ENCODE measurements at regions not wholly inside any gene's neighbourhood (a gene's known extent, or its start where the extent isn't known, plus 50 kb on each side); places are given as distances from the start of the nearest gene placed in this dataset.

GRCh38 chr1:231099311-231099710 lies 59.3 kb upstream of the FAM89A start:
- Mint-ChIP-seq H3K9me3 (peaks cover 0 to 4% (median 0%) of the 10 kb centered on the region in 7 donors), H3K4me3 (no peak overlapping the region), H3K27me3 (peaks cover 28% of the 10 kb centered on the region), H3K4me1 (no peaks in the 10 kb centered on the region), H3K27ac (no peak overlapping the region), H3K36me3 (no peaks in the 10 kb centered on the region)
- Histone ChIP-seq H3K4me1 (ENCODE audit: control insufficient read depth, insufficient read depth, low read length, poor library complexity, severe bottlenecking) (no peaks in the 10 kb centered on the region), H3K9me3 (ENCODE audit: control insufficient read depth in 2 of 2, low read length in 2 of 2) (no peaks in the 10 kb centered on the region), H3K36me3 (ENCODE audit: control insufficient read depth, insufficient read depth, low read length) (no peaks in the 10 kb centered on the region), H3K27ac (ENCODE audit: insufficient read depth, low read length, poor library complexity, severe bottlenecking) (no peak overlapping the region), H3K4me3 (ENCODE audit: low read depth, low read length) (no peak overlapping the region), H3K27me3 (ENCODE audit: control insufficient read depth, insufficient read depth, low read length) (no peaks in the 10 kb centered on the region)
- no peak for ATAC-seq (ENCODE audit: low read depth in 2 of 2)
- DNase-seq: no peak

DNA sequence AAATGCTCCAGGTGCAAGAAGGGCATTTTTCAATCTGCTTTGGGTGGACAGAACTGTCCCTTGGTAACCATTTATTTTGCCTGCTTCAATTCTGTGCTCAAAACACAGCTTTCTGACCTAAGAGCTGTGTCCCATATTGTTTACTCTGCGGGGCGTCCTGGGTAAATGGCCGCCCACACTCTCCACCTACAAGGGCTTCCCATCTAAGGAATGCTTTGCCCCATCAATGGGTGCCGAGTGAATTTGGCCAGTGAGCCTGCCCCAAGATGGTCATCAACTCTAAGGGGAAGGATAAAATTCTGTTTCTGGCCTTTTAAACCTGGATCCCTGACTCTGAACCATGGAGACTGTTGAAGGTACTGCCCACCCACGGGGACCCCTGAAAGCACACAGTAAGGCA lies 55.5 kb upstream of the FAM89A start:
- Histone ChIP-seq H3K27ac (ENCODE audit: insufficient read depth, low read length, poor library complexity, severe bottlenecking) (no peak overlapping the region), H3K36me3 (ENCODE audit: control insufficient read depth, insufficient read depth, low read length) (no peaks in the 10 kb centered on the region), H3K9me3 (ENCODE audit: control insufficient read depth in 2 of 2, low read length in 2 of 2) (no peaks in the 10 kb centered on the region), H3K4me1 (ENCODE audit: control insufficient read depth, insufficient read depth, low read length, poor library complexity, severe bottlenecking) (no peaks in the 10 kb centered on the region), H3K27me3 (ENCODE audit: control insufficient read depth, insufficient read depth, low read length) (no peaks in the 10 kb centered on the region), H3K4me3 (ENCODE audit: low read depth, low read length) (no peak overlapping the region)
- Mint-ChIP-seq H3K36me3 (no peaks in the 10 kb centered on the region), H3K27ac (peak overlapping the region in 1 of 3 donors; percentile 52), H3K9me3 (no peaks in the 10 kb centered on the region), H3K4me3 (no peak overlapping the region), H3K27me3 (peaks cover 13% of the 10 kb centered on the region), H3K4me1 (no peaks in the 10 kb centered on the region)
- no peak for ATAC-seq (ENCODE audit: low read depth in 2 of 2)
- DNase-seq: no peak

GRCh38 chr1:231094421-231094820 lies 54.4 kb upstream of the FAM89A start:
- H3K4me1 Mint-ChIP-seq: no peaks in the 10 kb centered on the region
- no peaks in the 10 kb centered on the region for H3K36me3 ChIP-seq (ENCODE audit: control insufficient read depth, insufficient read depth, low read length)
- ATAC-seq (ENCODE audit: low read depth in 2 of 2) (no peak), DNase-seq (no peak)
- peaks cover 5% of the 10 kb centered on the region for H3K27me3 Mint-ChIP-seq
- no peaks in the 10 kb centered on the region for H3K36me3 Mint-ChIP-seq
- H3K4me3 Mint-ChIP-seq: no peak overlapping the region
- H3K27ac Mint-ChIP-seq: no peak overlapping the region
- H3K4me1 ChIP-seq (ENCODE audit: control insufficient read depth, insufficient read depth, low read length, poor library complexity, severe bottlenecking): no peaks in the 10 kb centered on the region
- H3K27me3 ChIP-seq (ENCODE audit: control insufficient read depth, insufficient read depth, low read length): no peaks in the 10 kb centered on the region
- no peaks in the 10 kb centered on the region for H3K9me3 ChIP-seq (ENCODE audit: control insufficient read depth in 2 of 2, low read length in 2 of 2)
- H3K9me3 Mint-ChIP-seq: no peaks in the 10 kb centered on the region
- H3K4me3 ChIP-seq (ENCODE audit: low read depth, low read length): no peak overlapping the region
- no peak overlapping the region for H3K27ac ChIP-seq (ENCODE audit: insufficient read depth, low read length, poor library complexity, severe bottlenecking)

GRCh38 chr1:231093156-231093922 lies 53.3 kb upstream of the FAM89A start:
- Histone ChIP-seq H3K9me3 (ENCODE audit: control insufficient read depth in 2 of 2, low read length in 2 of 2) (no peaks in the 10 kb centered on the region), H3K4me1 (ENCODE audit: control insufficient read depth, insufficient read depth, low read length, poor library complexity, severe bottlenecking) (no peaks in the 10 kb centered on the region), H3K27ac (ENCODE audit: insufficient read depth, low read length, poor library complexity, severe bottlenecking) (no peak overlapping the region), H3K27me3 (ENCODE audit: control insufficient read depth, insufficient read depth, low read length) (no peaks in the 10 kb centered on the region), H3K4me3 (ENCODE audit: low read depth, low read length) (no peak overlapping the region), H3K36me3 (ENCODE audit: control insufficient read depth, insufficient read depth, low read length) (no peaks in the 10 kb centered on the region)
- no peaks in the 10 kb centered on the region for H3K36me3 Mint-ChIP-seq
- ATAC-seq (ENCODE audit: low read depth in 2 of 2) (no peak), DNase-seq (no peak)
- H3K4me1 Mint-ChIP-seq: peaks cover 0 to 4% (median 0%) of the 10 kb centered on the region in 4 donors
- H3K27me3 Mint-ChIP-seq: peaks cover 7% of the 10 kb centered on the region
- H3K9me3 Mint-ChIP-seq: no peaks in the 10 kb centered on the region
- no peak overlapping the region for H3K4me3 Mint-ChIP-seq
- no peak overlapping the region for H3K27ac Mint-ChIP-seq

- no peaks in the 10 kb centered on the region for H3K9me3 ChIP-seq (ENCODE audit: control insufficient read depth in 2 of 2, low read length in 2 of 2)
- Mint-ChIP-seq H3K4me1 (peaks cover 0 to 4% (median 0%) of the 10 kb centered on the region in 4 donors), H3K36me3 (no peaks in the 10 kb centered on the region), H3K9me3 (no peaks in the 10 kb centered on the region), H3K27me3 (peaks cover 7% of the 10 kb centered on the region), H3K27ac (no peak overlapping the region), H3K4me3 (no peak overlapping the region)
- H3K4me1 ChIP-seq (ENCODE audit: control insufficient read depth, insufficient read depth, low read length, poor library complexity, severe bottlenecking): no peaks in the 10 kb centered on the region
- H3K36me3 ChIP-seq (ENCODE audit: control insufficient read depth, insufficient read depth, low read length): no peaks in the 10 kb centered on the region
- ATAC-seq (ENCODE audit: low read depth in 2 of 2): no peak
- no peaks in the 10 kb centered on the region for H3K27me3 ChIP-seq (ENCODE audit: control insufficient read depth, insufficient read depth, low read length)
- no peak overlapping the region for H3K4me3 ChIP-seq (ENCODE audit: low read depth, low read length)
- H3K27ac ChIP-seq (ENCODE audit: insufficient read depth, low read length, poor library complexity, severe bottlenecking): no peak overlapping the region
- DNase-seq: no peak
Observed at GRCh38 chr1:231092380-231092779, 52.3 kb upstream of the FAM89A start.

- no peak overlapping the region for H3K4me3 Mint-ChIP-seq
- H3K27me3 ChIP-seq (ENCODE audit: control insufficient read depth, insufficient read depth, low read length): no peaks in the 10 kb centered on the region
- H3K4me3 ChIP-seq (ENCODE audit: low read depth, low read length): no peak overlapping the region
- no peak overlapping the region for H3K27ac Mint-ChIP-seq
- H3K27ac ChIP-seq (ENCODE audit: insufficient read depth, low read length, poor library complexity, severe bottlenecking): no peak overlapping the region
- H3K4me1 Mint-ChIP-seq: peaks cover 0 to 4% (median 0%) of the 10 kb centered on the region in 4 donors
- peaks cover 7% of the 10 kb centered on the region for H3K27me3 Mint-ChIP-seq
- H3K36me3 ChIP-seq (ENCODE audit: control insufficient read depth, insufficient read depth, low read length): no peaks in the 10 kb centered on the region
- no peaks in the 10 kb centered on the region for H3K9me3 Mint-ChIP-seq
- no peaks in the 10 kb centered on the region for H3K4me1 ChIP-seq (ENCODE audit: control insufficient read depth, insufficient read depth, low read length, poor library complexity, severe bottlenecking)
- no peak for ATAC-seq (ENCODE audit: low read depth in 2 of 2)
- H3K9me3 ChIP-seq (ENCODE audit: control insufficient read depth in 2 of 2, low read length in 2 of 2): no peaks in the 10 kb centered on the region
- DNase-seq: peak in 2 of 3 donors; percentile 22 to 37
- H3K36me3 Mint-ChIP-seq: no peaks in the 10 kb centered on the region
Observed at GRCh38 chr1:231091831-231092301, 51.8 kb upstream of the FAM89A start.

GRCh38 chr1:231091415-231091814 lies 51.4 kb upstream of the FAM89A start:
- Mint-ChIP-seq H3K9me3 (no peaks in the 10 kb centered on the region), H3K27ac (no peak overlapping the region), H3K4me3 (no peak overlapping the region), H3K4me1 (peaks cover 0 to 4% (median 0%) of the 10 kb centered on the region in 4 donors), H3K27me3 (peaks cover 12% of the 10 kb centered on the region), H3K36me3 (no peaks in the 10 kb centered on the region)
- no peak for DNase-seq
- Histone ChIP-seq H3K4me1 (ENCODE audit: control insufficient read depth, insufficient read depth, low read length, poor library complexity, severe bottlenecking) (no peaks in the 10 kb centered on the region), H3K4me3 (ENCODE audit: low read depth, low read length) (no peak overlapping the region), H3K36me3 (ENCODE audit: control insufficient read depth, insufficient read depth, low read length) (no peaks in the 10 kb centered on the region), H3K27me3 (ENCODE audit: control insufficient read depth, insufficient read depth, low read length) (no peaks in the 10 kb centered on the region), H3K27ac (ENCODE audit: insufficient read depth, low read length, poor library complexity, severe bottlenecking) (no peak overlapping the region), H3K9me3 (ENCODE audit: control insufficient read depth in 2 of 2, low read length in 2 of 2) (no peaks in the 10 kb centered on the region)
- no peak for ATAC-seq (ENCODE audit: low read depth in 2 of 2)

All from CD4-positive, CD25-positive, alpha-beta regulatory T cell (primary cell).